ENCODE measurements at regions not wholly inside any gene's neighbourhood (a gene's known extent, or its start where the extent isn't known, plus 50 kb on each side); places are given as distances from the start of the nearest gene placed in this dataset.

DNA sequence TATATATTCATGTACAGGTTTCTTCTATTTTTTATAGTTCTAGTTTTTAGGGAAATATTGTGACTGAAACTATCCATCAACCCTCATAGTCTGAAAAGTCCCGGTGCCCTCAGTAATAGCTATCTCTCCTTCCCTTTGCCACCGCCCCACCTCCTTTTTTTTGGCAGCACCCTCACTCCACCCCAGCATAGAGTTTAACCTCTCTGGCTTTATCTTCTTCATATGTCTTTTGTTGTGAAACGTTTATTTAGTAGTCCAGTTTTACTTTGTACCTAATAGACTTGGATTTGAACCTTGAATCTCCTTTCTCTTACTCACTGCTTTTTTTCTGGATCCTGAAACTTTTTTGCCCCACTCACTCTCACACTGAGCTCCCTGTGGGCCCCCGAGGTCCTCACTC lies 109.5 kb downstream of the BBS10 start:
- TF ChIP-seq, protein P1, sequence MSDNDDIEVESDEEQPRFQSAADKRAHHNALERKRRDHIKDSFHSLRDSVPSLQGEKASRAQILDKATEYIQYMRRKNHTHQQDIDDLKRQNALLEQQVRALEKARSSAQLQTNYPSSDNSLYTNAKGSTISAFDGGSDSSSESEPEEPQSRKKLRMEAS (IDR thresholded peaks at IDR 0.05): no peak
- TF ChIP-seq EP300 (IDR thresholded peaks at IDR 0.05; ENCODE audit: borderline replicate concordance) (no peak), NFIC (IDR thresholded peaks at IDR 0.05) (no peak), ZBTB7A (IDR thresholded peaks at IDR 0.05; ENCODE audit: low read depth) (no peak), YY1 (IDR thresholded peaks at IDR 0.05; ENCODE audit: low read depth) (no peak), TCF12 (IDR thresholded peaks at IDR 0.05; ENCODE audit: low read depth) (no peak), USF1 (IDR thresholded peaks at IDR 0.05) (no peak), TAF1 (IDR thresholded peaks at IDR 0.05; ENCODE audit: low read depth) (no peak)

DNA sequence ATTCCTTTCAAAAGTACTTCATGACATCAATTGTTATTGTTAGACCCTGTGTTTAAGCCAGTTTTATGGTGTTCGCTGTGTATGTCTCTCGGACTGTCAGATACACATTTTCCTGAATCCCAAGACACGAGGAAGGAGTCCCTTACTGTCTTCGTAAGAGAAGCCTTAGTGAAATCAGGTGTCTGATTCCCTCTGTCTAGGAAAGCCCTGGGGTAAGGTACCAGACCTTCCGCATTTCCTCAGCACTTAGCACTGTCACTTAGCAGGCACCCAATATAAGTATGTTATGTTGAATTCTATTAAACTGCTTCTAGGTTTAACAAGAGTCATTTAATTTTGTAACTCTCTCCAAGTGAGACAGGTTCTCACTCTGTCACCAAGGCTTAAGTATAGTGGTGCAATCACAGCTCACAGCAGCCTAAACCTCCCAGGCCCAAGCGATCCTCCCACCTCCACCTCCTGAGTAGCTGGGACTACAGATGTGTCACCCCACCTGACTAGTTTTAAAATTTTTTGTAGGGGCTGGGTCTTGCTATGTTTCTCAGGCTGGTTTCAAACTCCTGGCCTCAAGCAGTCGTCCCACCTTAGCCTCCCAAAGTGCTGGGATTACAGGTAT lies 111.0 kb downstream of the BBS10 start:
- TF ChIP-seq YY1 (IDR thresholded peaks at IDR 0.05; ENCODE audit: low read depth): no peak
- TF ChIP-seq CEBPB (IDR thresholded peaks at IDR 0.05): no peak
- no peak for TF ChIP-seq NFIC (IDR thresholded peaks at IDR 0.05)
- TF ChIP-seq EP300 (IDR thresholded peaks at IDR 0.05; ENCODE audit: borderline replicate concordance): no peak
- no peak for TF ChIP-seq TCF12 (IDR thresholded peaks at IDR 0.05; ENCODE audit: low read depth)
- no peak for TF ChIP-seq TAF1 (IDR thresholded peaks at IDR 0.05; ENCODE audit: low read depth)
- no peak for TF ChIP-seq CREB1 (IDR thresholded peaks at IDR 0.05; ENCODE audit: low read depth)
- no peak for TF ChIP-seq EGR1 (IDR thresholded peaks at IDR 0.05)
- TF ChIP-seq USF1 (IDR thresholded peaks at IDR 0.05): no peak
- TF ChIP-seq REST (IDR thresholded peaks at IDR 0.05; ENCODE audit: low read depth): no peak
- TF ChIP-seq ZBTB7A (IDR thresholded peaks at IDR 0.05; ENCODE audit: low read depth): no peak

DNA sequence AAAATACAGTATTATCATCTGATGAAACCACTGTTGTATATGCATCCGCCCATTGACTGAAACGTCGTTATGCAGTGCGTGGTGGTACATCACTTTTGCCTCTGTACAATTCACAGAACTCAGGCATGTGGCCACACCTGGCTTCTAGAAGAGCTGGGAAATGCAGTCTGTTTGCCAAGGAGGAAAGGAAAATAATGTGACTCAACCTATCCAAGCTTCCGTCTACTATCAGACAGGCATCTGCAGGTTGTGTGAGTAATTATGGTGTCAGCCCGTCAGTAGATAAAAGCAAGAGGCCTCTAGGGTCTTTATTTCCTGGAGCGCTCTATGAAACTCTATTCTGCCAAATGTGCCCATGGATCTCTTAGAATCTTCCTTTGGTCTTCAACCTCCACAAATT lies 111.6 kb downstream of the BBS10 start:
- TF ChIP-seq EGR1 (IDR thresholded peaks at IDR 0.05): no peak

- TF ChIP-seq NFIC (IDR thresholded peaks at IDR 0.05) (no peak), USF1 (IDR thresholded peaks at IDR 0.05) (no peak), ZBTB7A (IDR thresholded peaks at IDR 0.05; ENCODE audit: low read depth) (no peak), FOXM1 (IDR thresholded peaks at IDR 0.05; ENCODE audit: borderline replicate concordance, low read depth) (no peak), EGR1 (IDR thresholded peaks at IDR 0.05) (no peak), REST (IDR thresholded peaks at IDR 0.05; ENCODE audit: low read depth) (no peak), TAF1 (IDR thresholded peaks at IDR 0.05; ENCODE audit: low read depth) (no peak)
Measured at GRCh38 chr12:76234741-76235140, 113.5 kb downstream of the BBS10 start.

DNA sequence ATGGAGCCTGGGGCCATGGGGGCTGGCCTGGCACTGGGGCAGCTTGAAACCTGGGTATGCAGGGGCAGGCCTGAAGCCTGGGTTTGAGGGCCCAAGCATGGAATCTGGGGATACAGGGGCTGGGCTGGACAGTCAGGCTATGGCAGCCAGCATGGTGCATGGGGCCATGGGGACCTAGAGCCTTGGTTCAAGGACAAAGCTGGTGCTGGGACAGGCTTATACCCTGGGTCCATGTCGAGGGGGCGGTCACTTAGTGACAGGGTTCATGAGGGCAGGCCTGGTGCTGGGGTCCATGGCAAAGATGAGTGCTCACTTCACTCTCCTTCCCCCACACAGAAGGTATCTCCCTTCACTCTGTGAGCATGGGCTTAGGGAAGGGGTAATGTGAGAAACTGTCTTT lies 116.2 kb downstream of the BBS10 start:
- no peak for TF ChIP-seq TCF12 (IDR thresholded peaks at IDR 0.05; ENCODE audit: low read depth)
- TF ChIP-seq EGR1 (IDR thresholded peaks at IDR 0.05): no peak
- TF ChIP-seq CREB1 (IDR thresholded peaks at IDR 0.05; ENCODE audit: low read depth): no peak
- TF ChIP-seq ZBTB7A (IDR thresholded peaks at IDR 0.05; ENCODE audit: low read depth): no peak
- no peak for TF ChIP-seq NFIC (IDR thresholded peaks at IDR 0.05)
- no peak for TF ChIP-seq TEAD4 (IDR thresholded peaks at IDR 0.05)
- TF ChIP-seq USF1 (IDR thresholded peaks at IDR 0.05): no peak
- no peak for TF ChIP-seq RAD21 (IDR thresholded peaks at IDR 0.05; ENCODE audit: low read depth)
- TF ChIP-seq CEBPB (IDR thresholded peaks at IDR 0.05): no peak

GRCh38 chr12:76226956-76227355 lies 121.3 kb downstream of the BBS10 start:
- TF ChIP-seq RAD21 (IDR thresholded peaks at IDR 0.05; ENCODE audit: low read depth): no peak
- no peak for TF ChIP-seq TAF1 (IDR thresholded peaks at IDR 0.05; ENCODE audit: low read depth)
- TF ChIP-seq TCF12 (IDR thresholded peaks at IDR 0.05; ENCODE audit: low read depth): no peak
- TF ChIP-seq EP300 (IDR thresholded peaks at IDR 0.05; ENCODE audit: borderline replicate concordance): no peak
- TF ChIP-seq CREB1 (IDR thresholded peaks at IDR 0.05; ENCODE audit: low read depth): no peak
- TF ChIP-seq CEBPB (IDR thresholded peaks at IDR 0.05): no peak
- no peak for TF ChIP-seq USF1 (IDR thresholded peaks at IDR 0.05)
- no peak for TF ChIP-seq YY1 (IDR thresholded peaks at IDR 0.05; ENCODE audit: low read depth)
- no peak for TF ChIP-seq TEAD4 (IDR thresholded peaks at IDR 0.05)
- no peak for TF ChIP-seq NFIC (IDR thresholded peaks at IDR 0.05)
- TF ChIP-seq EGR1 (IDR thresholded peaks at IDR 0.05): no peak
- no peak for TF ChIP-seq ZBTB7A (IDR thresholded peaks at IDR 0.05; ENCODE audit: low read depth)
- TF ChIP-seq REST (IDR thresholded peaks at IDR 0.05; ENCODE audit: low read depth): no peak
- TF ChIP-seq, protein P1 (IDR thresholded peaks at IDR 0.05): no peak
- no peak for TF ChIP-seq FOXM1 (IDR thresholded peaks at IDR 0.05; ENCODE audit: borderline replicate concordance, low read depth)
